ENCODE measurements at regions not wholly inside any gene's neighbourhood (a gene's known extent, or its start where the extent isn't known, plus 50 kb on each side); places are given as distances from the start of the nearest gene placed in this dataset.

- no peak for DNase-seq (ENCODE audit: low read depth, low spot score)
Measured at GRCh38 chr5:133799571-133800237, 168.7 kb downstream of the C5orf15 start.

GRCh38 chr5:133797167-133797566 lies 171.3 kb downstream of the C5orf15 start:
- no peak for DNase-seq (ENCODE audit: low read depth, low spot score)

GRCh38 chr5:133796186-133796585 lies 172.2 kb downstream of the C5orf15 start:
- no peak for DNase-seq (ENCODE audit: low read depth, low spot score)

GRCh38 chr5:133794771-133795415 lies 173.5 kb downstream of the C5orf15 start:
- no peak for DNase-seq (ENCODE audit: low read depth, low spot score)

GRCh38 chr5:133793756-133794465 lies 174.5 kb downstream of the C5orf15 start:
- no peak for DNase-seq (ENCODE audit: low read depth, low spot score)

GRCh38 chr5:133792655-133793054 lies 175.8 kb downstream of the C5orf15 start:
- no peak for DNase-seq (ENCODE audit: low read depth, low spot score)

- no peak for DNase-seq (ENCODE audit: low read depth, low spot score)
Measured at GRCh38 chr5:133792024-133792423, 176.4 kb downstream of the C5orf15 start.

- no peak for DNase-seq (ENCODE audit: low read depth, low spot score)
Measured at GRCh38 chr5:133790898-133791297, 177.5 kb downstream of the C5orf15 start.

- DNase-seq (ENCODE audit: low read depth, low spot score), result no peak
Measured at GRCh38 chr5:133789428-133789827, 177.1 kb upstream of the FSTL4 start.

- DNase-seq (ENCODE audit: low read depth, low spot score), result no peak
Measured at GRCh38 chr5:133788121-133788520, 175.8 kb upstream of the FSTL4 start.

GRCh38 chr5:133786420-133786819 lies 174.1 kb upstream of the FSTL4 start:
- DNase-seq (ENCODE audit: low read depth, low spot score), result no peak

GRCh38 chr5:133785182-133785581 lies 172.8 kb upstream of the FSTL4 start:
- no peak for DNase-seq (ENCODE audit: low read depth, low spot score)

- DNase-seq (ENCODE audit: low read depth, low spot score), result no peak
Measured at GRCh38 chr5:133783481-133783880, 171.1 kb upstream of the FSTL4 start.

- no peak for DNase-seq (ENCODE audit: low read depth, low spot score)
Measured at GRCh38 chr5:133782736-133783135, 170.4 kb upstream of the FSTL4 start.

- DNase-seq (ENCODE audit: low read depth, low spot score), result no peak
Measured at GRCh38 chr5:133781436-133782225, 169.3 kb upstream of the FSTL4 start.

- no peak for DNase-seq (ENCODE audit: low read depth, low spot score)
Measured at GRCh38 chr5:133780619-133781280, 168.4 kb upstream of the FSTL4 start.

GRCh38 chr5:133779828-133780475 lies 167.6 kb upstream of the FSTL4 start:
- no peak for DNase-seq (ENCODE audit: low read depth, low spot score)

- DNase-seq (ENCODE audit: low read depth, low spot score), result no peak
Measured at GRCh38 chr5:133778636-133779035, 166.3 kb upstream of the FSTL4 start.

- no peak for DNase-seq (ENCODE audit: low read depth, low spot score)
Measured at GRCh38 chr5:133777951-133778350, 165.6 kb upstream of the FSTL4 start.

- no peak for DNase-seq (ENCODE audit: low read depth, low spot score)
Measured at GRCh38 chr5:133775584-133776304, 163.4 kb upstream of the FSTL4 start.
